Transverse colon (tissue), 3 donors: ENCODE measurements at regions not wholly inside any gene's neighbourhood (a gene's known extent, or its start where the extent isn't known, plus 50 kb on each side); places are given as distances from the start of the nearest gene placed in this dataset.

Experiments used
- CTCF ChIP-seq, 5 experiments: fragments of 200-600 bp in 3 of 5; fragments of 450-650 bp in 2 of 5; sonication (generic) in 3 of 5; IDR thresholded peaks; 1 replicate in 2 of 5; 2 replicates in 3 of 5; pipeline ENCODE4 v1.5.1; 2016 to 2017; ENCODE audit warnings: antibody characterized with exemption in 5 of 5, inconsistent platforms in 3 of 5, mild to moderate bottlenecking in 2 of 5, moderate library complexity in 1 of 5
- POLR2A ChIP-seq: fragments of 450-650 bp; IDR thresholded peaks from one replicate; pipeline ENCODE4 v1.6.1; 2016; ENCODE audit warnings: antibody characterized with exemption, mild to moderate bottlenecking, moderate library complexity

GRCh38 chr22:46079861-46080821 is 70.2 kb upstream of the PPARA start:
- TF ChIP-seq CTCF (IDR thresholded peaks at IDR 0.05), result no peak
- no peak for TF ChIP-seq POLR2A
